ENCODE measurements at regions not wholly inside any gene's neighbourhood (a gene's known extent, or its start where the extent isn't known, plus 50 kb on each side); places are given as distances from the start of the nearest gene placed in this dataset.

GRCh38 chr12:66049538-66050282, 80.8 kb downstream of the LLPH start:
- TF ChIP-seq CTCF (IDR thresholded peaks at IDR 0.05), result no peak
- no peak for TF ChIP-seq POLR2AphosphoS5 (IDR thresholded peaks at IDR 0.05; ENCODE audit: low read depth, low read length)
- no peak for TF ChIP-seq SIN3A (IDR thresholded peaks at IDR 0.05; ENCODE audit: borderline replicate concordance, insufficient read depth, low read depth, low read length)
- no peak for TF ChIP-seq TCF7L2 (IDR thresholded peaks at IDR 0.05; ENCODE audit: low read depth, low read length)
